ENCODE measurements at regions not wholly inside any gene's neighbourhood (a gene's known extent, or its start where the extent isn't known, plus 50 kb on each side); places are given as distances from the start of the nearest gene placed in this dataset.
A peak's percentile ranks its signal among the peaks of the same experiment; 100 is the strongest.

DNA sequence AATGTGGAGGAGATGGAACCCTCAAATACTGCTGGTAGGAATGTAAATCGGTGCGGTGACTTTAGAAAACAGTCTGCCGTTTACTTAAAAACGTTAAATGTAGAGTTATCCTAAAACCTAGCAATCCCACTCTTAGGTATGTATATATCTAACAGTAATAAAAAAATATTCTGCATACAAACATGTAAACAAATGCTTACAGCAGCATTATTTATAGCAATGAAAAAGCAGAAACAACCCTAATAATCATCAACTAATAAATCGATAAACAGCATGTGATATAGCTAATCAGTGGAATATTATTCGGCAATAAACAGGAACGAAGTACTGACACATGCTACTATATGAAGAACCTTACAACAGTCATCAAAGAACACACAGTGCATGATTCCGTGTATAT, 144.7 kb downstream of the CNTN3 start:
- H3K4me1 ChIP-seq (ENCODE audit: control insufficient read depth, insufficient read depth, low read length, poor library complexity, severe bottlenecking) = no peaks in the 10 kb centered on the region
- H3K27ac Mint-ChIP-seq = no peak overlapping the region
- DNase-seq = no peak
- no peak overlapping the region for H3K4me3 Mint-ChIP-seq
- H3K9me3 ChIP-seq (ENCODE audit: control insufficient read depth in 2 of 2, low read length in 2 of 2) = peaks cover 0 to 2% of the 10 kb centered on the region in 2 experiments
- H3K4me1 Mint-ChIP-seq = no peaks in the 10 kb centered on the region
- ATAC-seq (ENCODE audit: low read depth in 2 of 2) = no peak
- H3K36me3 Mint-ChIP-seq = no peaks in the 10 kb centered on the region
- no peaks in the 10 kb centered on the region for H3K27me3 ChIP-seq (ENCODE audit: control insufficient read depth, insufficient read depth, low read length)
- H3K27ac ChIP-seq (ENCODE audit: insufficient read depth, low read length, poor library complexity, severe bottlenecking) = no peak overlapping the region
- H3K27me3 Mint-ChIP-seq = no peaks in the 10 kb centered on the region
- no peak overlapping the region for H3K4me3 ChIP-seq (ENCODE audit: low read depth, low read length)
- H3K9me3 Mint-ChIP-seq = peaks cover 2 to 14% (median 6%) of the 10 kb centered on the region in 7 donors
- H3K36me3 ChIP-seq (ENCODE audit: control insufficient read depth, insufficient read depth, low read length) = no peaks in the 10 kb centered on the region

DNA sequence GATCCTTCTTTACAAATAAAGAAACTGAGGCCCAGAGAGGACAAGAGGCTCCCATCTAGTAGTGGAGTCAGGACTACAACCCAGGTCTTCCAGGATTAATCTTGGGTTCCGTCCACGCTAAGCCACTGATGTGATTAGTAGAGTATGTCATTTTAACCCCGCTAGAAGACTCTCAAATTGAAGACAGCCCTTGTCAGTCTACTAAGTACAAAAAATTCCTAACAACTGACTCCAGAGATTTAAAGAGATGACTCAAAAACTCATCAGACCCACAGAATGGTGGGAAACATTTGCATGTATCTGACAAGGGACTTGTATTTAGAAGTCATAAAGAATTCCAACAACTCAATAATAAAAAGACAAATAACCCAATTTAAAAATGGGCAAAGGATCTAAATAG, 145.3 kb downstream of the CNTN3 start:
- Histone ChIP-seq H3K27me3 (ENCODE audit: control insufficient read depth, insufficient read depth, low read length) (no peaks in the 10 kb centered on the region), H3K9me3 (ENCODE audit: control insufficient read depth in 2 of 2, low read length in 2 of 2) (peaks cover 0 to 2% of the 10 kb centered on the region in 2 experiments), H3K27ac (ENCODE audit: insufficient read depth, low read length, poor library complexity, severe bottlenecking) (no peak overlapping the region), H3K4me3 (ENCODE audit: low read depth, low read length) (no peak overlapping the region), H3K36me3 (ENCODE audit: control insufficient read depth, insufficient read depth, low read length) (no peaks in the 10 kb centered on the region), H3K4me1 (ENCODE audit: control insufficient read depth, insufficient read depth, low read length, poor library complexity, severe bottlenecking) (no peaks in the 10 kb centered on the region)
- ATAC-seq (ENCODE audit: low read depth in 2 of 2) = no peak
- no peak for DNase-seq
- H3K27me3 Mint-ChIP-seq = no peaks in the 10 kb centered on the region
- H3K4me3 Mint-ChIP-seq = no peak overlapping the region
- peaks cover 2 to 14% (median 6%) of the 10 kb centered on the region in 7 donors for H3K9me3 Mint-ChIP-seq
- no peaks in the 10 kb centered on the region for H3K36me3 Mint-ChIP-seq
- no peaks in the 10 kb centered on the region for H3K4me1 Mint-ChIP-seq
- H3K27ac Mint-ChIP-seq = no peak overlapping the region

DNA sequence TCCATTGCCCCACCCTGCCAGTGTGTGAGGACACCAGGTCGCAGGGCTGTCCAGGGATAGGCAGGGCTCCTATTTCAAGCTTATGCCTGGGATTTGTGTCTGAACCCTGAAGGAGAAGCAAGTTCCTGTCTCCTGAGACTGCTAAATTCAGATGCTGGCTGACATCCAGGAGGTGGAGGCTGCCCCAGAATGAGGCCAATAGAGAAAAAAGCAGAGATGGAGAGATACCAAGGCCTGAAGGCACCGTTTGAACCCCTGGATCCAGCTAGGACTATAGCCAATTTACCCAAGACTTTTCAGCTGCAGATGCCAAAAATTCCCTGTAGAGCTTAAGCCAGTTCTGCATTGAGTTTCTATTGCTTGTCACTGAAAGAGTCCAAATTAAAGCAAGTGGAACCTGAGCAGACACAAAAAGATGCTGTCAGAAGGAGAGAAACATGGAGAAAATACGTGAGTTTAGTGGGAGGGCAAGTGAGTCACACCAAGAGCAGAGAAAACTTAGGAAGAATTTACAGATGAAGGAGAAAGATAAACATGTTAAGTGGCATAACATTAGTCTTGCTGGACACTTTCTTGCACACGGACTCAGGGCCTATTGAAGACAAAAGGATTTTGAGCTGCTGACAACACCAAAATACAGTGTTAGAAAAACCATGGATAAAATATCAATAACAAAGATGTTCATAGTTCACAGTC, 148.6 kb downstream of the CNTN3 start:
- DNase-seq = no peak
- Histone ChIP-seq H3K4me3 (ENCODE audit: low read depth, low read length) (no peak overlapping the region), H3K27ac (ENCODE audit: insufficient read depth, low read length, poor library complexity, severe bottlenecking) (no peak overlapping the region), H3K9me3 (ENCODE audit: control insufficient read depth in 2 of 2, low read length in 2 of 2) (peaks cover 0 to 2% of the 10 kb centered on the region in 2 experiments), H3K4me1 (ENCODE audit: control insufficient read depth, insufficient read depth, low read length, poor library complexity, severe bottlenecking) (no peaks in the 10 kb centered on the region), H3K36me3 (ENCODE audit: control insufficient read depth, insufficient read depth, low read length) (no peaks in the 10 kb centered on the region), H3K27me3 (ENCODE audit: control insufficient read depth, insufficient read depth, low read length) (no peaks in the 10 kb centered on the region)
- no peak overlapping the region for H3K4me3 Mint-ChIP-seq
- peaks cover 3 to 23% (median 8%) of the 10 kb centered on the region in 7 donors for H3K9me3 Mint-ChIP-seq
- no peaks in the 10 kb centered on the region for H3K4me1 Mint-ChIP-seq
- ATAC-seq (ENCODE audit: low read depth in 2 of 2) = no peak
- no peak overlapping the region for H3K27ac Mint-ChIP-seq
- no peaks in the 10 kb centered on the region for H3K27me3 Mint-ChIP-seq
- no peaks in the 10 kb centered on the region for H3K36me3 Mint-ChIP-seq

DNA sequence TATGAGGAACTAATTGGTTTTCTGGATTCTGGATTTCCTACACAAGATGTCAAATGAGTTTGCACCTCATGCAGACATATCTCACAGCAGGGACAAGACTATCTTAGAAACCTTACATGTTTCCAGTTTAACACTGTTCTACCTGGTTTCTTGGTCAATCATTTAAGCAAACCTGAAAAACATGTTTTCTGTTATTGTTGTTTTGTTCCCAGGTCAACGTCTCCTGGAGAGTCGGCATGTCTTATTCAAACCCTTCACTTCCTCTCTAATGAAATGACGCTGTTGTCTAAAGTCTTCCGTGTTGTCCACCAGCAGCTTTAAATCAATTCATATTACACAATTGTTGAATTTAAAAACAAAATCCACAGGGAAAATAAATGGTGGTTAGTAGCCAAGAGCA, 150.9 kb downstream of the CNTN3 start:
- Mint-ChIP-seq H3K9me3 (peaks cover 3 to 28% (median 8%) of the 10 kb centered on the region in 7 donors), H3K27ac (no peak overlapping the region), H3K4me3 (no peak overlapping the region), H3K27me3 (no peaks in the 10 kb centered on the region), H3K36me3 (no peaks in the 10 kb centered on the region), H3K4me1 (no peaks in the 10 kb centered on the region)
- ATAC-seq (ENCODE audit: low read depth in 2 of 2) (no peak), DNase-seq (no peak)
- H3K4me3 ChIP-seq (ENCODE audit: low read depth, low read length) = no peak overlapping the region
- H3K36me3 ChIP-seq (ENCODE audit: control insufficient read depth, insufficient read depth, low read length) = no peaks in the 10 kb centered on the region
- peaks cover 0 to under 1% of the 10 kb centered on the region in 2 experiments for H3K9me3 ChIP-seq (ENCODE audit: control insufficient read depth in 2 of 2, low read length in 2 of 2)
- no peak overlapping the region for H3K27ac ChIP-seq (ENCODE audit: insufficient read depth, low read length, poor library complexity, severe bottlenecking)
- H3K27me3 ChIP-seq (ENCODE audit: control insufficient read depth, insufficient read depth, low read length) = no peaks in the 10 kb centered on the region
- H3K4me1 ChIP-seq (ENCODE audit: control insufficient read depth, insufficient read depth, low read length, poor library complexity, severe bottlenecking) = no peaks in the 10 kb centered on the region

DNA sequence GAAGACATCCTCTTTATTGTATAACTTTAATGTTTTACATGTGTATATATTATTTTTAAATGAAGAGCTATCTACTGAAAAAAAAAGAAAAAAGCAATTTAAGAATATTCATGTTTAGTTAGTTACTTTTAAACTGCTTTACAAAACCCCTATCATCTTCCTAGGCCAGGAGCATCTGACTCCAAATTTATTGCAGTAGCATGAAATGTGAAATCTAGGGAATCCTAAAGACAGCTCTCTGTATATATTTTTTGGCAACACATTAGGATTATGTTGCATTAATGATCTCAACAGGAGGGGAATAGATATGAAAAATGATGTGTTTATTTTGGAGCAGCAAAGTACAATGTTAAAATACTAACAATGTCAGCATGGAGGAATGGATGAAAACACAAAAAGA, 158.3 kb downstream of the CNTN3 start:
- peaks cover 0 to 20% (median 4%) of the 10 kb centered on the region in 7 donors for H3K9me3 Mint-ChIP-seq
- Histone ChIP-seq H3K4me1 (ENCODE audit: control insufficient read depth, insufficient read depth, low read length, poor library complexity, severe bottlenecking) (no peaks in the 10 kb centered on the region), H3K4me3 (ENCODE audit: low read depth, low read length) (no peak overlapping the region), H3K27me3 (ENCODE audit: control insufficient read depth, insufficient read depth, low read length) (no peaks in the 10 kb centered on the region), H3K27ac (ENCODE audit: insufficient read depth, low read length, poor library complexity, severe bottlenecking) (no peak overlapping the region), H3K36me3 (ENCODE audit: control insufficient read depth, insufficient read depth, low read length) (no peaks in the 10 kb centered on the region), H3K9me3 (ENCODE audit: control insufficient read depth in 2 of 2, low read length in 2 of 2) (no peaks in the 10 kb centered on the region)
- no peak overlapping the region for H3K4me3 Mint-ChIP-seq
- no peaks in the 10 kb centered on the region for H3K27me3 Mint-ChIP-seq
- DNase-seq (no peak), ATAC-seq (ENCODE audit: low read depth in 2 of 2) (no peak)
- no peak overlapping the region for H3K27ac Mint-ChIP-seq
- H3K36me3 Mint-ChIP-seq = no peaks in the 10 kb centered on the region
- H3K4me1 Mint-ChIP-seq = no peaks in the 10 kb centered on the region

DNA sequence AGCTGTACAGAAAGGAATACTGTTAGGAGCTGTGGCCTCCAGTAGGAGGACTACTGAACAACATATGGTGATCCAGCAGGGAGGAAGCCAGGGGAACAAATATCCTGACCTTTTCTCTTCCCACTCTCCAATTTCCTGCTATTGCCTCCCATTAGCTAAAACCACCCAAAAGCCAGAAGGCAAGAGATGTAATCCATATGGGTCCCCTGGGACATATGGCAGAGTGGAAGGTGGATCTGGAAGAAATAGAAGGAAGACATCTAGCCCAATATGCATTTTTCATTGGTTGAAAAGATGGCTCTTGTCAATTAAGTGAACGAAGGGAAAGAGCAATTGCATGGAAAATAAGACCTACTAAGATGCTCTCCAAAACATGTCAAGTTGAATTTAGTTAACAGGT, 167.2 kb downstream of the CNTN3 start:
- Mint-ChIP-seq H3K36me3 (no peaks in the 10 kb centered on the region), H3K9me3 (peaks cover 0 to 10% (median 4%) of the 10 kb centered on the region in 7 donors), H3K4me1 (no peaks in the 10 kb centered on the region), H3K4me3 (no peak overlapping the region), H3K27ac (peak overlapping the region in 1 of 3 donors; percentile 64), H3K27me3 (no peaks in the 10 kb centered on the region)
- ATAC-seq (ENCODE audit: low read depth in 2 of 2) = no peak
- Histone ChIP-seq H3K4me3 (ENCODE audit: low read depth, low read length) (no peak overlapping the region), H3K36me3 (ENCODE audit: control insufficient read depth, insufficient read depth, low read length) (no peaks in the 10 kb centered on the region), H3K9me3 (ENCODE audit: control insufficient read depth in 2 of 2, low read length in 2 of 2) (no peaks in the 10 kb centered on the region), H3K4me1 (ENCODE audit: control insufficient read depth, insufficient read depth, low read length, poor library complexity, severe bottlenecking) (no peaks in the 10 kb centered on the region), H3K27ac (ENCODE audit: insufficient read depth, low read length, poor library complexity, severe bottlenecking) (no peak overlapping the region), H3K27me3 (ENCODE audit: control insufficient read depth, insufficient read depth, low read length) (no peaks in the 10 kb centered on the region)
- DNase-seq = no peak

DNA sequence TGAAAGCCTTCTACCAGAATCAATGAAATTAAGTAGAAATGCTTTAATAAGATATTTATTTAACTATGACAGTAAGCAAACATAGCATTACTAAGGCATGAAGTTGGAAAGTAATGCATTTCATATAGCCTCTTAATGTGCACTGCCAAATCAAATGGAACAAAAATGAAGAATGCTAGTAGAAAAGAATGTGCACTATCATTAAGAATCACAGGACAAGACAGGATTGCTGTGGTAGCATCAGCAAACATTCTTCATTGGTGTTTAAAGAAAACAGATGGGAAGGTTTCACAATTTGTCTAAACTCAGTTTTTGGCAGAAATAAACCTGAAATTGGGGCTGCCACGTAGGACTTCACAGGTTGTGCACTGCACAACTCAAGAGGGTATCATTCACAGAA, 168.9 kb downstream of the CNTN3 start:
- DNase-seq = no peak

DNA sequence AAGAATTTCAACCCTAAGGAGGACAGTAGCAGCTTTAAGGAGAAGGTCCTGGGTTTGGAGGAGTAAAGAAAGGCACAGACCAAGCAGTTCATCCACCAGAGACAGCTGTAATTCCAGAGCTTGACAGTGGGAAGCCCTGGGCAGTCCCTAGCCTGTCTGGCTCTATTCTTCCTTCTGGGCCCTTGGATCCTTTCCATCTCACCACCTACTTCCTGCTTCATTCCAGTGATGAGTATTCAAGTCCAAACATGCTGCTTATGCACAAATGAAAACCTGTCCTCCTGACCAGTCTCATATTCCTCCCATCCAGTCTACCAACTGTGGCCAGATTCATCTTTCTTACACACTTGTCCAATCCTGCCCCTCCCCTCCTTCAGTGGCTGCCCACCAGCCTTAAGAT, 171.4 kb downstream of the CNTN3 start:
- H3K9me3 ChIP-seq (ENCODE audit: control insufficient read depth in 2 of 2, low read length in 2 of 2) = no peaks in the 10 kb centered on the region
- H3K36me3 ChIP-seq (ENCODE audit: control insufficient read depth, insufficient read depth, low read length) = no peaks in the 10 kb centered on the region
- Mint-ChIP-seq H3K36me3 (no peaks in the 10 kb centered on the region), H3K4me3 (no peak overlapping the region), H3K4me1 (no peaks in the 10 kb centered on the region), H3K27me3 (no peaks in the 10 kb centered on the region), H3K27ac (peak overlapping the region in 1 of 3 donors; percentile 44), H3K9me3 (peaks cover 0 to 10% (median 4%) of the 10 kb centered on the region in 7 donors)
- H3K27me3 ChIP-seq (ENCODE audit: control insufficient read depth, insufficient read depth, low read length) = no peaks in the 10 kb centered on the region
- ATAC-seq (ENCODE audit: low read depth in 2 of 2) = no peak
- H3K4me3 ChIP-seq (ENCODE audit: low read depth, low read length) = no peak overlapping the region
- DNase-seq = no peak
- no peaks in the 10 kb centered on the region for H3K4me1 ChIP-seq (ENCODE audit: control insufficient read depth, insufficient read depth, low read length, poor library complexity, severe bottlenecking)
- H3K27ac ChIP-seq (ENCODE audit: insufficient read depth, low read length, poor library complexity, severe bottlenecking) = no peak overlapping the region

More for the DNA sequence above, 168.9 kb downstream of the CNTN3 start:
- Mint-ChIP-seq H3K27ac (no peak overlapping the region), H3K27me3 (no peaks in the 10 kb centered on the region), H3K36me3 (no peaks in the 10 kb centered on the region), H3K4me1 (no peaks in the 10 kb centered on the region), H3K9me3 (peaks cover 0 to 10% (median 4%) of the 10 kb centered on the region in 7 donors), H3K4me3 (no peak overlapping the region)
- H3K27ac ChIP-seq (ENCODE audit: insufficient read depth, low read length, poor library complexity, severe bottlenecking) = no peak overlapping the region
- no peaks in the 10 kb centered on the region for H3K36me3 ChIP-seq (ENCODE audit: control insufficient read depth, insufficient read depth, low read length)
- ATAC-seq (ENCODE audit: low read depth in 2 of 2) = no peak
- no peak overlapping the region for H3K4me3 ChIP-seq (ENCODE audit: low read depth, low read length)
- H3K9me3 ChIP-seq (ENCODE audit: control insufficient read depth in 2 of 2, low read length in 2 of 2) = no peaks in the 10 kb centered on the region
- H3K27me3 ChIP-seq (ENCODE audit: control insufficient read depth, insufficient read depth, low read length) = no peaks in the 10 kb centered on the region
- no peaks in the 10 kb centered on the region for H3K4me1 ChIP-seq (ENCODE audit: control insufficient read depth, insufficient read depth, low read length, poor library complexity, severe bottlenecking)

Measured in CD4-positive, CD25-positive, alpha-beta regulatory T cell (primary cell).